HG02884 (cell line): ENCODE measurements at regions not wholly inside any gene's neighbourhood (a gene's known extent, or its start where the extent isn't known, plus 50 kb on each side); places are given as distances from the start of the nearest gene placed in this dataset.

Experiments
- ATAC-seq: cut with Tn5 transposase; IDR thresholded peaks from one replicate; pipeline ENCODE4 v1.9.1; 2021; ENCODE audit warnings: mild to moderate bottlenecking, moderate library complexity; ENCODE audit not compliant: unreplicated experiment

DNA sequence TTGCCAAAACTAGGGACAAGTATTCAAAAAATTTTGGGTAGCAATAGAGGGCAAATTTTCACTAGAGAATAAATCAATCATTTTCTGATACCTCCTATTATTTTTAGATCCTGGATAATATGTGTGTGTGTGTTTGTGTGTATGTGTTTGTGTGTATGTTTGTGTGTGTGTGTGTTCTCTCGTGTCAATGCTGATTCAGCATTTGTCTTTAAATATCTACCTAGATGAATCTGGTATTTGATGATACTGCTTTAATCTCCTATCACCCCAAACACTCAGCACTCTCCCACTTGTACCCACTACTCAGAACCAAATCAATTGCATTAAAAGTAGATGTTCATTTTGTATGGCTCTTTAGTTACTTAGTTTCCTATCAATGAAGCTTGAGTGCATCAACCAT lies 101.3 kb upstream of the NPFFR2 start:
- no peak for ATAC-seq

DNA sequence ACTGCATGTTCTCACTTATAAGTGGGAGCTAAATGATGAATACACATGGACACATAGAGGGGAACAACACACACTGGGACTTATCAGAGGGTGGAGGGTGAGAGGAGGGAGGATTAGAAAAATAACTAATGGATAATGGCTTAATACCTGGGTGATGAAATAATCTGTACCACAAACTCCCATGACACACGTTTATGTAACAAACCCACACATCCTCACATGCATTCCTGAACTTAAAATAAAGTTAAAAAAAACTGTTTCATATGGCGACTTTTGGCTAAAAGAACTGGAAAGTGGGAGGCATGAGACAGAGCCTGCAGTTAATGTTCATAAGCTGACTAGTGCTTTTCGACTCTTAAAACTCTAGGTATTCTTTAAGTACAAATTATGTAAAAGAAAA lies 98.9 kb upstream of the NPFFR2 start:
- no peak for ATAC-seq

DNA sequence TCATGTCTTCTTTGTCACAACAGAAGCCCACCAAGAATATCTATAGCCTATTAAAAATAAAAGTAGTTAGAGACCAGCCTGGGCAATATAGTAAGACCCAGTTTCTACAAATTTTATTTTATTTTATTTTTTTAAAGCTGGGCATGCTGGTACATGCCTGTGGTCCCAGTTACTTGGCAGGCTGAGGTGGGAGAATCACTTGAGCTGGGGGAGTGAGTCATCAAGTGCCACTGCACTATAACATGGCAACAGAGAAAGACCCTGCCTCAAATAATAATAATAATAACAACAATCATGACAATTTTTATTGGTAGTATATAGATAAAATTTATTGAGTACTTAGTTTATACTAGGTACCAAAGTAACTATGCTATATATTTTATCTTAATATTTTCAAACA lies 93.0 kb upstream of the NPFFR2 start:
- ATAC-seq = no peak

DNA sequence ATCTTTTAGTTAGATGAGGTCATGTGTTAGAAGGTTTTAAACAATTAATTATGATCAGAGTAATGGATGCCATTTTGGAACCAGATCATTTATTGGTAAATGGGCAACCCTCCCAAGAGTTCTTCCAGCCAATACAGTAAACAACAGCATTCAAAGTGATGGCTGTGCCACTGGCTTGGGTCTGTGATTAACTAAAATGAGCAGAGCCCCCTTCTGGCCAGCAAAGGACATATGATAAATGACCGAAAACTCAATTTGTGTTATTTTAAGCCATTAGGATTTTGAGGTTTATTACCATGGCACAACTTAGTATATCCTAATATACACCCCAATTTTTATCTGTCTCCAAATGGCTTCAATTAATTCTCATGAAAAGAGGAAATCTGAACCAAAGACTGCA lies 90.8 kb upstream of the NPFFR2 start:
- peak; percentile 56 for ATAC-seq

DNA sequence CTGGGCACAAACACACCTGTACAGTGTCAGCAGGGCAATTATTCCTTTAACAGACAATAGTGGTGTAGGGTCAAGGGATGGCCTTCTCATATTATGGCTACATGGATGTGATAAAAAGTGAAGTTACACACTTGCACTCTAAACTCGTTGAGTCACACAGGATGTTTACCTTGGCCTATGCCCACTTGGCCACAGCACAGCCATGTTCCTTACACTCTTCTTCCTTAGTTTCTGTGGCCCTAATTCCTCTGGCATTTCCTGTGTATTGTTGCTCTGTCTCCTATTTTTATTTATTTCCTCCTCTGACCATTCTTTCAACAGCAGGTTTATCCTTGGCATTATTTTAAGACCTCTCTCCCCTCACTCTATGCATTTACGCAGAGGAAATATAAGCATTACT lies 86.8 kb upstream of the NPFFR2 start:
- ATAC-seq = no peak

DNA sequence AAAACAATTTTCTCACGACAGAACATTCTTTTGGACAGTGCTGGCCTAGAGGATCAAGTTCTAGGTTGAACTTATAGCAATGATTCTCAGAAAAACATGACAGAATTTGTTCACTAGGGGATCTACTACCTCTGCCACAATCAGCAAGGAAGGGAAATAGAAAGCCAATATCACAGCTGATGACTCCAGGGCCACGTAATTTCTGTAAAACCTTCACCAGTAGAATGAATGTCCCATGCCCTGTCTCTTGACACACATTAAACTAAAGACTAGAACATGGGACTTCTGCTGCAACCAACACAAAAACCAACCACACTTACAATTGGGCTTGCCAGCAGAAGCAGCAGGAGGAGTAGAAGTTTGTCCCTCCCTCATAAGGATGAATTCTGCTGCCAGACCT lies 86.0 kb upstream of the NPFFR2 start:
- no peak for ATAC-seq

DNA sequence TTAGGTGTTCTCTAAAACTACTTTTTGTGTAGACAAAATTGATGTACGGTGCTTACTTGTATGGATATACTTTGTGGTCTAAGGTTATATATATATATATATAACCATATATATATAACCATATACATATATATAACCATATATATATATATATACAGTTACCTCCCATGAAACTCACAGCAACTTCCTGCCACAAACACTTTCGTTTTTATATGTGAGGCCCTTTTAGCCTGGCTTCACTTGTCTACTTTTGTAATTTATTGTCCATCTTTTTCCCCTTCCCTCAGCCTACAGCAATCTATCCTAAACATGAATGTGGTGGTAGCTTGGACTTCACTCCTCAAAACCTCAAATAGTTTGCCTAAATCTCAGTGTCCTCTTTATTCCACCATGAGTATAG lies 72.8 kb upstream of the NPFFR2 start:
- ATAC-seq = no peak

DNA sequence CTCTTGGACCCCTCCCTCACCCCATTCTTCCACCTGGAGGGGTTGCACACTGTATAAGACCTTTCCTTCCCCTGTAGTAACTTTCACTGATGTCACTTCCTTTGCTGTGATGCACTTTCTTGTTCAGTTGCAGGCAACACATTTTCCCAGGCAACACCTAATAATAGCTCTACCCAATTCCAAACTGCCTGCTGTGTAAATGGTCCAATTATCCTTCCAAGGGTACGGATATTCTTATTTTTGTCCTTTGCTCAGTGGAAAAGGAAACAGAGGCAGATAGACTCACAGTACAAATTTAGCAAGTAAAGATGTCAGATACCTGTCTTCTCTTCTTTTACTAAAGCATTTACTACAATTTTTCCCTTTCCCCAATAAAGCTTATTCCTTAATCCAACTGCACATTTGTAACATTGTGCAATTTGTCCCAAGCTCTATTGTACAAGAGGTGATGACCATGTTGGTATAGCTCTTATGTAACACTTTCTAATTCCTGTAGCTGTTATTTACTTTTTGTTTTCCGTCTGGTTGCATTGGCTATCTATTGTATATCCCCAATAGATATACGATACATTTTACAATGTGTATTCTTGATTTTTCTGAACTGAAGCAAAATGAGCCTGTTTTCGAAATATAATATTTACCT lies 69.1 kb upstream of the NPFFR2 start:
- ATAC-seq = no peak

DNA sequence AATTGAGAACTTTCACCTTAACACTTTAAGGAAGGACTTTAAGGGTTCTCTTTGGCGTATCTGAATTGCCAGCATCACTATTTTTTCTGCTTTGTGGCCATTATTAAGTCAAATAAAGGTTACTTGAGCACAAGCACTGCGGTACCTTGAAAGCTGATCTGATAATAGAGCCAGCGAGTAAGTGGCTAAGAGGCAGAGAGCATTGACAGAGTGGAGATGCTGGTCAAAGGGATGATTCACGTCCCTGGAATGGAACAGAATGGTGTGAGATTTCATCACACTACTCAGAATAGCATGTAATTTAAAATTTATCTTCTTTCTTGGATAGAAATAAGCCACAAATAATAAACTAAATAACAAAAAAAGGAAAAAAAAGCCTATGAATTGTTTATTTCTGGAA lies 57.1 kb upstream of the NPFFR2 start:
- ATAC-seq = no peak

DNA sequence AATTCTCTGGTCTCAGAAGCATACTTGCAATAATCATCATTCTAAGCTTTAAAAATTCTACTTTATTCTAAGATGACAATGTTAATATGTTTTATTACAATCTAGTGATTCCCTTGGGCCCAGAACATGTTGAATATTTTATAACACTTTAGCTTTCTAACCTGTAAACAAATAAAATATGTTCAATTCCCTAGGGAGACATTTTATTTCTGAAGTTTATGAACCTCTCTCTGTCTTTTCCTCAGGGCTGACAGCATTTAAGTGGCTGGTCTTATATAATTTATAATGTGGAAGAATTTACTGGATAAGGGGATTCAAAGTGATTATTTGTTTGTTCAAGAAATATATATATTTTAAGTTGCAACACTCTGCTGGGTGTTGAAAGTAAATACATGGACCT lies 55.3 kb upstream of the NPFFR2 start:
- ATAC-seq = no peak

DNA sequence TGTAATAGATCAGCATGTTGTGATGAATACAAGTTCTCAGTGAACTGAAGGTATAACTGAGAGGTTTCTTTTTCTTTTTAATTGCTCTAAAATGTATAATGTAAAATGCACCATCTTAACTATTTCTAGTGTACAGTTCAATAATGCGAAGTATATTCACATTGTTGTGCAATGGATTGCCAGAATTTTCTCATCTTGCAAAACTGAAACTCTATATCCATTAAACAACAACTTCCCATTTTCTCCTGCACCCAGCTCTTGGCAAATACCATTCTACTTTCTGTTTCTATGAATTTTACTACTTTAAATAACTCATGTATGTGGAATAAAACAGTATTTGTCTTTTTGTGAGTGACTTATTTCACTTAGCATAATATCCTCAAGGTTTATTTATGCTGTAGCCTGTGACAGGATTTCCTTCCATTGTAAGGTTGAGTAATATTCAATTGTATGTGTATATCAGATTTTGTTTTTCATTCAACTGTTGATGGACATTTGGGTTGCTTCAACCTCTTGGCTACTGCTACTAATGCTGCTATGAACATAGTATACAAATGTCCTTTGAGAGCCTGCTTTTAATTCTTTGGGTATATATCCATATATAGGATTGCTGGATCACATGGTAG lies 53.5 kb upstream of the NPFFR2 start:
- no peak for ATAC-seq

DNA sequence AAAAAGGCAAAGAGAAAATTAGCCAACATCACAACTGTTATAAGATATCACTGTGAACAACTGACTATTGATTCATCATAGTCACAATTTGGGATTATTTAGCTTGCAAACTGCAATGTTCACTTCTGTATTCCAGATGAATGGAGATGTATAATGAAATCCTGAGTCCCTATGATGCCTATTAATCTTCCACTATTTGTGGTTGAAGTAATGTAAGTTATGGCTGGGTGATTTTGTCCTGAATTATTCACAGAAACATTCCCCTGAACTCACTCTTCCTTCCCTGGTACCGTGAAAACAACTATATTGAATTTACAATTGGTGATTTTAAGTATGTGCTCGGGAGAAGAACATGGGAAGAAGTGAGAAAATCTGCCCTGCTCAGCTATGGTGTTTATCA lies 50.8 kb upstream of the NPFFR2 start:
- ATAC-seq = no peak
